PC-9 (cell line): ENCODE measurements at regions not wholly inside any gene's neighbourhood (a gene's known extent, or its start where the extent isn't known, plus 50 kb on each side); places are given as distances from the start of the nearest gene placed in this dataset.

Source experiments
- BruUV-seq: library from RNA; stranded (reverse); fragments of 400-500 nt; replicated peaks from 2 replicates; lab custom pipeline; 2021; lab: Mats Ljungman, UMichigan
- CTCF ChIA-PET: fragments of 300-600 bp; sonication (Branson Sonifier 250); formaldehyde crosslinking; loops from one replicate; lab custom pipeline; 2022; ENCODE audit warnings: antibody characterized with exemption; lab: Charles Lee
- POLR2A ChIA-PET: fragments of 300-600 bp; sonication (Branson Sonifier 250); formaldehyde crosslinking; loops from one replicate; lab custom pipeline; 2022; ENCODE audit warnings: antibody characterized with exemption; ENCODE audit not compliant: unreplicated experiment; lab: Charles Lee
- DNase-seq, 2 experiments: peaks; one replicate each; pipeline versions ENCODE4 v3.0.0 to v3.0.0-alpha.2; 2015 to 2022; ENCODE audit warnings: mixed read lengths in 1 of 2
- H2AFZ ChIP-seq: fragments of 200-600 bp; sonication (generic); 2 replicates; pipeline ENCODE4 v1.8.1; 2017; ENCODE audit warnings: antibody characterized with exemption
- H3F3A ChIP-seq: fragments of 200-600 bp; sonication (generic); 2 replicates; pipeline ENCODE4 v1.8.1; 2017; ENCODE audit warnings: antibody characterized with exemption, mild to moderate bottlenecking, low read depth; ENCODE audit not compliant: insufficient read depth
- H3K27ac ChIP-seq: fragments of 200-600 bp; sonication (generic); 2 replicates; pipeline ENCODE4 v1.6.1; 2016; ENCODE audit warnings: mixed run types
- H3K27me3 ChIP-seq: fragments of 200-600 bp; sonication (generic); 2 replicates; pipeline ENCODE4 v1.6.1; 2016; ENCODE audit warnings: low read depth, mixed run types; ENCODE audit not compliant: insufficient read depth
- H3K36me3 ChIP-seq: fragments of 200-600 bp; sonication (generic); 2 replicates; pipeline ENCODE4 v1.6.1; 2016; ENCODE audit warnings: low read depth, mixed run types
- H3K4me1 ChIP-seq: fragments of 200-600 bp; sonication (generic); replicated peaks from 2 replicates; pipeline ENCODE4 v1.6.1; 2016; ENCODE audit warnings: mixed run types; ENCODE audit not compliant: insufficient read depth
- H3K4me2 ChIP-seq: fragments of 200-600 bp; sonication (generic); 2 replicates; pipeline ENCODE4 v1.6.1; 2017; ENCODE audit warnings: mixed run types
- H3K4me3 ChIP-seq: fragments of 200-600 bp; sonication (generic); 2 replicates; pipeline ENCODE4 v1.6.1; 2016; ENCODE audit warnings: mixed run types
- H3K79me2 ChIP-seq: fragments of 200-600 bp; sonication (generic); 2 replicates; pipeline ENCODE4 v1.6.1; 2017; ENCODE audit warnings: low read depth, mixed run types
- H3K9me2 ChIP-seq: fragments of 200-600 bp; sonication (generic); 2 replicates; pipeline ENCODE4 v1.8.1; 2017; ENCODE audit warnings: mild to moderate bottlenecking; ENCODE audit not compliant: insufficient read depth
- H3K9me3 ChIP-seq: fragments of 200-600 bp; sonication (generic); 2 replicates; pipeline ENCODE4 v1.8.1; 2016; ENCODE audit warnings: low read depth; ENCODE audit not compliant: insufficient read depth
- H4K20me1 ChIP-seq: fragments of 200-600 bp; sonication (generic); 2 replicates; pipeline ENCODE4 v1.8.1; 2017; ENCODE audit not compliant: insufficient read depth
- EZH2 ChIP-seq: fragments of 200-600 bp; sonication (generic); IDR thresholded peaks from 2 replicates; pipeline ENCODE4 v1.8.0; 2017; ENCODE audit warnings: antibody characterized with exemption, low read depth
- intact Hi-C: fragments of 100-400 bp; cut with micrococcal nuclease; formaldehyde crosslinking; loops from one replicate; pipeline ENCODE4 v1.10.0; 2022; ENCODE audit not compliant: unreplicated experiment
- TF ChIP-seq, protein P1 (sequence below): fragments of 200-600 bp; sonication (generic); conservative IDR thresholded peaks from 2 replicates; pipeline ENCODE4 v1.6.1; 2017; ENCODE audit warnings: mixed run types, antibody characterized with exemption, mild to moderate bottlenecking, moderate library complexity

DNA sequence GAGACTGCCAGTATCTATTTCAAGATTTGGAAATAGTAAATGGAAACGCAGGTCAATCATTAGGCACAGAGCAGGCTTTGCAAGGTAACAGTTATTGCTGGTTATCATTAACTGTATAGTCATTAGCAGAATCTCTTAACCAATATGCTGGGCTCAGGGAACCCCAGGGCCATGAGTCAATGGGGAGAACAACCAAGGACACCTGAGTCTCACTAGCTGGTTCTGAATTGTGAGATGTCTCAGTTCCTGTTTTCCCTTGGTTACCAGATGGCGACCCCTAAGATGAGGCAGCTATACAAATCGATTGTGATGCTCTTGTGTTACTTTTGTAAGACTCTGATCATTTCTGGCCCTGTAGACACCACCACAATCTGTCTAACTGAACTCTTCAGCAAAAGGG, 385.3 kb downstream of the HAPSTR1 start:
- H4K20me1 ChIP-seq, result no peaks in the 10 kb centered on the region
- intact Hi-C loops, result no loop called here
- no peaks in the 10 kb centered on the region for H3K9me3 ChIP-seq
- no peaks in the 10 kb centered on the region for H3F3A ChIP-seq
- peaks cover 37% of the 10 kb centered on the region for H3K27me3 ChIP-seq
- BruUV-seq, result no TSS peak
- no peak overlapping the region for H3K4me2 ChIP-seq
- H3K9me2 ChIP-seq, result no peaks in the 10 kb centered on the region
- ChIA-PET CTCF (no interaction called here), POLR2A (no interaction called here)
- H2AFZ ChIP-seq, result no peak overlapping the region
- DNase-seq, result no peak
- H3K4me3 ChIP-seq, result no peak overlapping the region
- H3K27ac ChIP-seq, result no peak overlapping the region
- no peaks in the 10 kb centered on the region for H3K4me1 ChIP-seq
- no peak for TF ChIP-seq EZH2
- H3K79me2 ChIP-seq, result no peaks in the 10 kb centered on the region
- no peaks in the 10 kb centered on the region for H3K36me3 ChIP-seq

DNA sequence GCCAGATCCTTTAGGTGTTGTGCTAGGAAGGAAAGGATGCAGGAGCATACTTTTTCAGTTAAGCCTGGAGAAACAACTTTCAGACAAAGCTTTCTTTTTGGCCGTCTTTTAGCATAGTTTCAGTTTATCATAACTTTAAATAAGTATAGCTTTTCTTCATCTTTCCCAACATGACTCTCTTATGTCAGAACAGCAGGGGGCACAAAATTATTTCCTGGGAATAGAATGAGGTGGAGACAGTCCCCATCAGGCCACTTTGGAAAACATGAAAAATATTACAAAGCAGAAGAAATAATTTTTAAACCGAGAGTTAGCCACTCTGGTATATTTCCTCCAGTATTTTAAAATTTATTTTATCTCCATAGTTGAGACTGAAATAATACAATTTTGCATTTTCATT, 387.6 kb downstream of the HAPSTR1 start:
- CTCF ChIA-PET, result no interaction called here
- no TSS peak for BruUV-seq

DNA sequence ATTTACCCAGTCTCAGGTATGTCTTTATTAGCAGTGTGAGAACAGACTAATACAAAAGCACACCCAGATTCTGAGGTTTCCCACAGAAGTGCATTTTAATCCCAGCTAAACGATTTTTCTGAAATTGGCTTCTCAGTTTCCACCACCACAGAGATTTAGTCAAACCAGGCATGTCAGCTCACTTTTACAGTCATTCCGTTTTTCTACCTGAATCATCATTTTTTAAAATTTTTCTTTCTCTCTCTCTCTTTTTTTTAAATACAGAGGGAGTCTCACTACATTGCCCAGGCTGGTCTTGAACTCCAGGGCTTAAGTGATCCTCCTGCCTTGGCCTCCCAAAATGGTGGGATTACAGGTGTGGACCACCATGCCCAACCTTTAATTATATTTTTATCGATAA, 389.1 kb downstream of the HAPSTR1 start:
- Histone ChIP-seq H3F3A (no peaks in the 10 kb centered on the region), H3K9me2 (no peaks in the 10 kb centered on the region), H3K79me2 (no peaks in the 10 kb centered on the region), H3K27me3 (peaks cover 43% of the 10 kb centered on the region), H4K20me1 (no peaks in the 10 kb centered on the region), H2AFZ (no peak overlapping the region), H3K4me2 (no peak overlapping the region), H3K36me3 (no peaks in the 10 kb centered on the region), H3K4me1 (no peaks in the 10 kb centered on the region), H3K27ac (no peak overlapping the region), H3K9me3 (no peaks in the 10 kb centered on the region), H3K4me3 (no peak overlapping the region)
- ChIA-PET POLR2A (no interaction called here), CTCF (no interaction called here)
- intact Hi-C loops, result no loop called here
- DNase-seq, result no peak
- no peak for TF ChIP-seq EZH2
- TF ChIP-seq, protein P1, sequence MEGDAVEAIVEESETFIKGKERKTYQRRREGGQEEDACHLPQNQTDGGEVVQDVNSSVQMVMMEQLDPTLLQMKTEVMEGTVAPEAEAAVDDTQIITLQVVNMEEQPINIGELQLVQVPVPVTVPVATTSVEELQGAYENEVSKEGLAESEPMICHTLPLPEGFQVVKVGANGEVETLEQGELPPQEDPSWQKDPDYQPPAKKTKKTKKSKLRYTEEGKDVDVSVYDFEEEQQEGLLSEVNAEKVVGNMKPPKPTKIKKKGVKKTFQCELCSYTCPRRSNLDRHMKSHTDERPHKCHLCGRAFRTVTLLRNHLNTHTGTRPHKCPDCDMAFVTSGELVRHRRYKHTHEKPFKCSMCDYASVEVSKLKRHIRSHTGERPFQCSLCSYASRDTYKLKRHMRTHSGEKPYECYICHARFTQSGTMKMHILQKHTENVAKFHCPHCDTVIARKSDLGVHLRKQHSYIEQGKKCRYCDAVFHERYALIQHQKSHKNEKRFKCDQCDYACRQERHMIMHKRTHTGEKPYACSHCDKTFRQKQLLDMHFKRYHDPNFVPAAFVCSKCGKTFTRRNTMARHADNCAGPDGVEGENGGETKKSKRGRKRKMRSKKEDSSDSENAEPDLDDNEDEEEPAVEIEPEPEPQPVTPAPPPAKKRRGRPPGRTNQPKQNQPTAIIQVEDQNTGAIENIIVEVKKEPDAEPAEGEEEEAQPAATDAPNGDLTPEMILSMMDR, result no peak
- BruUV-seq, result no TSS peak

More for the DNA sequence above, 387.6 kb downstream of the HAPSTR1 start:
- Histone ChIP-seq H4K20me1 (no peaks in the 10 kb centered on the region), H3K4me1 (no peaks in the 10 kb centered on the region), H3K36me3 (no peaks in the 10 kb centered on the region), H3K27ac (no peak overlapping the region), H3K9me3 (no peaks in the 10 kb centered on the region), H3K79me2 (no peaks in the 10 kb centered on the region), H2AFZ (no peak overlapping the region), H3K27me3 (peaks cover 39% of the 10 kb centered on the region), H3K4me3 (no peak overlapping the region), H3K9me2 (no peaks in the 10 kb centered on the region), H3K4me2 (no peak overlapping the region), H3F3A (no peaks in the 10 kb centered on the region)
- no peak for DNase-seq
- POLR2A ChIA-PET, result no interaction called here
- no peak for TF ChIP-seq EZH2
- TF ChIP-seq, protein P1, result no peak
- intact Hi-C loops, result no loop called here
